Retina (tissue), 1 donor: ENCODE measurements at regions not wholly inside any gene's neighbourhood (a gene's known extent, or its start where the extent isn't known, plus 50 kb on each side); places are given as distances from the start of the nearest gene placed in this dataset.
"Not testable (repeated sequence)": the region's sequence is repeated elsewhere in the genome, so short reads cannot be mapped to it uniquely, and the experiment has no call there.

Experiments
- DNase-seq: peaks from one replicate; pipeline ENCODE4 v3.0.0-alpha.2; 2016

DNA sequence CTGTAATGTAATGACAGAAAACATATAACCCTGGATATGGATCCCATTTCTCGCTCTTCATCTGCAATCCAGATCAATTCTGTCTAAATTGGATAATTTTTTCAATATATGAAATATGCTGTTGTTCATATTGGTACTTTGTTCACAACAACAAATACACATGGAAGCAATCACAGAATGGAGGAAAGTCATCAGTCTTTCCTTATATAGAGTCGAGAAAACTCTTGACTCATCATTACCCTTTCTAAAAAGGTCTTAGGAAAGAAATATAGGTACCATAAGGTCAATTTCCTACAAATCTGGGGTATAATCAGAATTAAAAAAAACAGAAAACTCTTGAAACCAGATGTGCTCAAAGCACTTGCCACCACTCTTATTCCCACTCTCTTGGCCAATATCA is 677.6 kb upstream of the ID4 start:
- DNase-seq: no peak

DNA sequence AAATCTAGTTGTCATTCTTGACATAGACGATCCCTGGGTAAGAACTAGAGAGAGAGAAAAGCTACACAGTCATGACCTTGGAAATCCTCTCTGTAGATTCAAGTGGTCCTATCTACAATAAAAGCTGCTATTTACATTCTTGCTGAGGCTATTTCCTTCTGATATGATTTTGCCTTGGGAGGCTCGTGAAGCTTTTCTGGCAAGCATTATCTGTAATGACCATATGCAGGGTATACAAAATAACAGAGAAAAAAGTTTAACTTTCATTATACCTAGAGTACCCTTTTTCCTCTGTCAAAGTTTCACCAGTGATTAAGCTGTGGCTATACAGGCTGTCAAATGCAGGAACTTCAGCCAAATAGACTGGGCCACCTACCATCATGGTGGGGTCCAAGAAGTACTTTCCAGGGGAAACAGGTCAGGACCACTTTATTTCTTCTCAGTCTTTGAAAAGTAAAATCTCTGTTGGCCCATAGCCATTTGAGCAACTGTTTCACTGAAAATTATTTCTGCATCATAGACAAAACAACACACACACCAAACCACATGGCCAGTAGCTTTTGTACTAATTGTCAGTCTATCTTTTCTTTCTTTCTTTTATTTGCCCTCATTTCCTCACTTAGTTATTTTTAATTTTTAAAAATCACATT is 677.0 kb upstream of the ID4 start:
- no peak for DNase-seq

DNA sequence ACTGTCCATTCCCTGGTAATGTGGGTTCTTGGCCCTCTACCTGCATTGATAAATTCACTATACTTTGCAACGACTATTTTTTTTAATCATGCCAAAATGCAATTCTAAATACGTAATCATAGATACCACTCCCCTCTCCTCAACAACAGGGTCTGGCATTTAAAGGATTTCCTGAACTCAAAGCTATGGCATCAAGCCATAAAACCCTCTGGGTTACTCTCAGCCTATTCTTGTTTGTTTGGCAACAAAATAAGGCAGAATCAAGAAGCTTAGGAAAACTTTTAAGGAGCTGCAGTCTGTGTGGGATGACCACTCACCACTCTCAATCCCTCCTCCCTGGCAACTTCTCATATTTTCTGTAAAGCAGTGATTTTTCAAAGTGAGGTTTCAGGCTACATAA is 669.9 kb upstream of the ID4 start:
- no peak for DNase-seq

DNA sequence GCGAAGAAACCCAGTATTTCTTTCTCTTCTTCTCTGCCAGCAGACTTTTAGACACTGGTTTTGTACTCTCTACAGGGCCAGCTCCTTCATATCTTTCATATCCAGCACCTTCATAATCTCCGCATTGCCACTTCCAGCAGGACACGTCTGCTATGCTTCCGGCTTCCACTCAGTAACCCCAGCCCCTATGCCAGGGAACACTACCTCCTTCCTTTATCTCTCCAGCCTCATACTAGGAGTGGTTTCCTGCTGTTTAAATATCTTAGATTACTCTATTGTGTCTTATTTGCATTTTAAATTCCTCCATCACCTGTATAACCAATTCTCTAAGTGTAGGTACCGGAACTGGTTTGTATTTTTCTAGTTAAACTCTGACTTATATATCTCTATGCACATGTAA is 667.8 kb upstream of the ID4 start:
- no peak for DNase-seq

DNA sequence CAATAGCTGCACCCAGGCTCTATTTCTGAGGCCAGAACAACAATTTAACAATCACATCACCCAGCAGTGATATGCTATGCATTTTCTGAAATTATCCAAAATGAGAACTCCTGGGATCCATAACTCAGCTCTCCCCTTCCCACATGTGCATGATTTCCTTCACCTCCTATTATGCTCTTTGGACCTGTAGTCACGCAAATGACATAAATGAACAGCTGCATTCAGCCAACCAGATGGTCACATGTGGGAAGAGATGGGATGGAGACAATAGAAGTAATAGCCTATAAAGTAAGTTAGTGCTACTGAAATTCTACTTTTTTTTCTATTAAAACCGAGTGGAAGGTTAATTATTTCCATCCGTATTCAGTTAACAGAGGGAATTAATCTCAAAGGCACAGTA is 662.1 kb upstream of the ID4 start:
- no peak for DNase-seq

DNA sequence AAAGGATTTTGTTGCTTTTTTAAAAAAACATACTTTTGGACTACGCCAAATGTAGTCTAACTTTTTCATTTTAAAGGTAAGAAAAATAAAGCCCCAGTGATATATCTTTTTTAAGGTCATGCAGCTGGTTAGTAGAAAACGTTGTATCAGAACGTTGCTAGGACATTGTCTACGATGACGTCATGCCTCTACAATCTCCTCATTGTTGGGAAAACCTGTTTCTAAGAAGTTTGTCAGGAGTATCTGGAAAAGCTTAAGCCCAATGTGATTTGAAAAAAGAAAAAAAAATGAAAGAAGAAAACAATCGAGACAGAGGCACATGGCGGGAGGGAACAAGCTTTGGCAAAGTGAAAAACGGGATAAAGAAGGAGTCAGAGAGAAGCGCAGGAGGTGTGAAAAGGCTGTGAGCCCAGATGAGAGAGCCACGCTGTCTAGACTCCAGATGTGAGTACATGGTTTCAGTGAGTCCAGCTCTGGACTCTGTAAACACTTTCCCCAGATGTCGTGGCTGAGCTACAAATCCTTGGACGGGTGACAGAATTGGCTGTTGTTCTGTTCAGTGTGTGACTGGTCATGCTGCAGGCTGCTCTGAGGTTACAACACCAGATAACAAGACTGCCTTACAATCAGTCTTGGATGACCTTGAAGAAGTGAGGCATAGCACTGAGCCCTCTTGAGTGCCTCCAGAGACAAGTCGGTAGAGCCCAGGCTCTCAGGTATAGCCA is 656.7 kb upstream of the ID4 start:
- no peak for DNase-seq

DNA sequence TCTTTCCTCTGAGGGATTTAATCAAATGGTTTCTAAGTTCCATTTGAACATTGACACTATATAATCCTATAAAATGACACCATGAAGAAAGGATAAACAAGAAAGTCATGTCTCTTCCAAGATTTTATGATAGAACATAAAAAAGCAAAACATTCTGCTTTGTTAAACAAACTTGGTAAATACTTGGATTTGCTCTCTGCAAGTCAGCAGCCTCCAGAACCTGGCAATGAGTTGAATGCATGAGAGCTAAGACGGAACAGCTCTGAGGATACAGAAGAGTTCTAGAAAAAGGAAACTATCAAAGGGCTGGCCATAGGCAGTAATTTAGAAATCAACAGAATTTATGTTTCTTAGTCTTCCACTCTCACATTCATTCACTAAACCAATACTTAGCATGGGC is 656.0 kb upstream of the ID4 start:
- DNase-seq: no peak

DNA sequence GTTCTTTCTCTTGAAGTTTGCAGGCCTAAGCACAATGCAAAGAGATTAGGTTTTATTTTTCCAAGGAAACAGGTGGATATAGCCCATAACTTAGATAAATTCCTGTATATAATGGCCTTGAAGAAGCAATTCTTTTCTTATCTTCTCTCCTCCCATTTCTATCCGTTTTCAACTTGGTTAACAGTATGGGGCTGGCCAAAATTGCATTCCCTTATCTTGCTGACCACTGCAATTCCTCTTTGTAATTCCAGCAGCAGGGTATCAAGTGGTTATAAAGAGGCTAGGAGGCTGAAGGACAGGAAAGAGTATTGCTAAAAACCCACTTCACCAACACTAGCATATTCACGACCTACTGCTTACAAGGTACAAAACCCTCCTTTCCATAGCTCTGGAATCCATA is 643.5 kb upstream of the ID4 start:
- no peak for DNase-seq

DNA sequence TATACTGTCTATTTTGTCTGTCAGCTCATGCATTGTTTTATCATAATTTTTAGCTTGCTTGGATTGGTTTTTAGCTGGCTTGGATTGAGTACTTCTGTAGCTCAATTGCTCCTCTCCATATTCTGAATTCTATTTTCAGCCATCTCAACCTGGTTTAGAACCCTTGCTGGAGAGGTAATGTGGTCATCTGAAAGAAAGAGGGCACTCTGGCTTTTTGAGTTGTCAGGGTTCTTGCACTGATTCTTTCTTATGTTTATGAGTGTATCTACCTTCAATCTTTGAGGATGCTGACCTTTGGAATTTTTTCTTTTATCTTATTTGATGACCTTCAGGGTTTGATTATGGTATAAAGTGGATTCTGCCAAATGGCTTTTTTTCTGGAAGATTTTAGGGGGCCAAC is 632.7 kb upstream of the ID4 start:
- DNase-seq: no peak

DNA sequence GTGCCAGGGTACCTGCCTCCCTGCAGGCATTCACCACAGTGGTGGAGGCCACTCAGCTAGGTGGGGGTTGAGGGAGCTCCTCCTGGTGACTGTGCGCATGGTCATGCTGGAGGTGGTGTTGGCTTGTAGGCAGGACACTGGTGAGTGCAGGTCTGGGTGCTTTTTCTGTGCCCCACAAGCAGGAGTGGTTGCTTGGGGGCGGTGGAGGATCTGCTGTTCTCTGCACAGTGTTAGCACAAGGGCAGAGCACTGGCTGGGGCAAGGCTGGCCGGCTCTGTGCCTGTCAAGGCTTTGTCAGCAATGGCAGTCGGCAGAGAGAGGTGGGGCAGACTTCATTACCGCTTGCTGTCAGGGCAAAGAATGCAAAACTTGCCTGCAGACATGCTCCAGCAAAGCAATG is 632.1 kb upstream of the ID4 start:
- DNase-seq: no peak

DNA sequence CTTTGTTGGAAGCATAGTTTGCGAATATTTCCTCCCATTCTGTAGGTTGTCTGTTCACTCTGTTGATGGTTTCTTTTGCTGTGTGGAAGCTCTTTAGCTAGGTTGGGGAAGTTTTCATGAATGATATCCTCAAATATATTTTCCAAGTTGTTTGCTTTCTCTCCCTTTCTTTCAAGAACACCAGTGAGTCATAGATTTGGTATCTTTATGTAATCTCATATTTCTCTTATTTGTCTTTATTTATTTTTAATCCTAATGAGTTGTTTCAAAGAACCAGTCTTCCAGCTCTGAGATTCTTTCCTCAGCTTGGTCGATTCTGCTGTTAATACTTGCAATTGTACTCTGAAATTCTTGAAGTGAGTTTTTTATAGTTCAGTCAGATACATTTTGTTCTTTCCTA is 628.0 kb upstream of the ID4 start:
- DNase-seq: no peak

DNA sequence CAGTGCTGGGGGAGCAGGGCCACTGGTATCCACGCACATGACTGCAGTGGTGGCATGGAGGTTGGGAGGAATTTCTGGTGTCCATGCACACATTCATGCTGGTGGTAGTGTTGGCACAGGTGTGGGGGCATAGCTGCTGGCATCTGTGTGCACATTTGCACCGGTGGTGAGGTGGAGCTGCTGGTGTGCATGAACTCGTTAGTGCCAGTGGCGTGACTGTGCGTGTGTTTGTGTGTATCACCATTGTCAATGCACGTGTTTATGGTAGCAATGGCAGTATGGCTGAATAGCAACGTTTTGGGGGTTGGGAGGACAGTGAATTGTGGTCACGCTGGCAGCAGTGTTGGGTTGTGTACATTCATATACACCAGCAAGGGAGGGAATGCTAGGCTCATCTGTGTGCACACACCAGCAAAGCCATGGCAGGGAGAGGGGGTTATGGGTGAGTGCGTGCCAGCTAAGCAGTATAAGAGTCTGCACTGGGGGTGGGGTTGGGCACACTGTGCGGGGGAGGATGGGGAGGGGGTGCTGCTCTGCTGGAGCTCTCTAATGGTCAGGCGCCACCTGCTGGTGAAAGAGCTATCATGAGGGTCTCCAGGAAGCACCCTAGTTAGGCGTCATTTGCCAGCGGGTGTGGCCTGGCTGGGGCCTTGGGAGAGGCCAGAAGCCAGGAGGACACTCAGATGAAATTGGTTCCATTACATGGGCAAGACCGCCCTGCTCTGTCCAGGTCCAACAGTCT is 626.1 kb upstream of the ID4 start:
- DNase-seq: no peak

DNA sequence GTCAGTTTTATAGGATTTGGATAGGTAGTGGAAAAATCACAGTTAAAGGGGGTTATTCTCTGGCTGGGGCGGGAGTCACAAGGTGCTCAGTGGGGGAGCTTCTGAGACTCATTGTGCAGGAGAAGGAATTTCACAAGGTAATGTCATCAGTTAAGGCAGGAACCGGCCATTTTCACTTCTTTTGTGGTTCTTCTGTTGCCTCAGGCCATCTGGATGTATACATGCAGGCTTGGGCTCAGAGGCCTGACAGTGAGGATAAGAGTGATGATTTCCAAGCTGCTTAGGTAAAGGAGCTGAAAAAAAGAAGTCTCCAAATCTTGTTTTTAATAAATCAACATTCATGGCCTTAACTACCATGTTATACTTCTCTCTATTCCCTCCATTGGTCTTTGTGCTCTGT is 622.9 kb upstream of the ID4 start:
- DNase-seq: no peak

DNA sequence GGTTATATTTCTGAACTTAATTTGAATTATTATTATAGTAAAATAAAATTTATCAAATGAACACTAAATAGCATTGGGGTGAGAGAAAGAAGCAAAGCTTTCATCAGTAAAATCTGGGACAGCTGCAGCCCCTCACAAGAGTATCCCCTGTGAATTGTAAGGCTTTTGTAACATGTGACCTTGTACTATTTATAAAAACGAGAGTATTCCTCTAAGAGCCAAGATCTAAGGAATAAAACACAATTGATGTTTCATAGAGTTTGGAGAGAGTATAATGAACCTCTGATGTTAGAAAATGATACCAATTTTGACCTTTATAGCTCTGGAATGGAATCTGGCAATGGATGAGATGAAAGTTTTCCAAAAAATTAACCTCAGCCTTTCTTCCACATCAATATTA is 617.2 kb upstream of the ID4 start:
- no peak for DNase-seq

DNA sequence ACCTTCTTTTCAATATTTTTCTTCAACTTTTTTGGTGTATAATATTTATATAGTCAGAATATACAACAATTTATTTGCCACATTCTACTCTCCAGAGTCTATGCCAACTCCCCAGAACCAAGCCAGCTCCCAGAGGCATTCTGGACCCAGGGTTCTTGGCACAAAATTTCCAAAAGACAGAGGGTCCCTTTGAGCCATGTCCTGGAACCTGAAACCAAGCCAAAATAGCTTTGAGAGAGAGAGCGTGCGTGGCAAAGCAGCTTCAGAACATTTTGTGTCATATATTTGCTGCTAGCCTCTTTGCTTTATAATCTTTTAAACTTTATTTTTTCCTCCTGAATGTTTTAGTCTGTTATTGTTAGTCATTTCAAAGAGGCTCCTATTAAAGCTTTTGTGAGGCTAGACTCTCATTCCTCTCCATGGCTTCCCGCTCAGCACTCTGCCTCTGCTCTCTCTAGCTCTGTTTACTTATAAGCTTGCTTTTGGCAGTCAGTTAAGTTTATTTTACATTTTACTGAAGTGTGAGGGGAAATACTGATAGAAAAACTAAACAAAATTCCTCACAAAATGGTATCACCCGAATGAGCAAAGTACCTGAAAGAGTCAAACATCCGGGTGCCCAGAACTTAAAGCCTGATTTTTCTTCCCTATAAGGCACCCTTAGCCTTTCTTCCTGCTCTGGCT is 605.1 kb upstream of the ID4 start:
- DNase-seq: no peak

DNA sequence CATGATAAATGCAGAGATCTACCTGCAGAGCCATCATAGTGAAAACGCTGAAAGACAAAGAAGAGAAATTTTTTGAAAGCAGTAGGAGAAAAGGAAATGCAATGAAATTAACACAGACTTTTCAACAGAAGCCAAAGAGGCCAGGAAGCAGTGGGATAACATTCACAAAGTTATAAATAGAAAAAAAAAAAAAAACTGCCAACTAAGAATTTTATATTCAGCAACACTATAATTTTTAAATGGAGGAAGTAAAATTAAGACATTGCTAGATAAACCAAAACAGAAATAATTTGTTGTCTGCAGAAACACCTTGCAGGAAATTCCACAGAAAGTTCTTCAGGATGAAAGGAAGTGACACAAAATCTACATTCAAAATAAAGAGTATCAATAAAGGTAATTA is 591.5 kb upstream of the ID4 start:
- no peak for DNase-seq

DNA sequence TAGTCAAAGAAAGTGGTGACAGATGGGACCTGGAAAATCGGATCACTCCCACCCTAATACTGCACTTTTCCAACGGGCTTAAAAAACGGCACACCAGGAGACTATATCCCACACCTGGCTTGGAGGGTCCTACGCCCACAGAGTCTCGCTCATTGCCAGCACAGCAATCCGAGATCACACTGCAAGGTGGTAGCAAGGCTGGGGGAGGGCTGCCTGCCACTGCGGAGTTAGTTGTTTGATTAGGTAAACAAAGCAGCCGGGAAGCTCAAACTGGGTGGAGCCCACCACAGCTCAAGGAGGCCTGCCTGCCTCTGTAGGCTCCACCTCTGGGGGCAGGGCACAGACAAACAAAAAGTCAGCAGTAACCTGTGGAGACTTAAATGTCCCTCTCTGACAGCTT is 590.0 kb upstream of the ID4 start:
- DNase-seq: not testable (repeated sequence)

DNA sequence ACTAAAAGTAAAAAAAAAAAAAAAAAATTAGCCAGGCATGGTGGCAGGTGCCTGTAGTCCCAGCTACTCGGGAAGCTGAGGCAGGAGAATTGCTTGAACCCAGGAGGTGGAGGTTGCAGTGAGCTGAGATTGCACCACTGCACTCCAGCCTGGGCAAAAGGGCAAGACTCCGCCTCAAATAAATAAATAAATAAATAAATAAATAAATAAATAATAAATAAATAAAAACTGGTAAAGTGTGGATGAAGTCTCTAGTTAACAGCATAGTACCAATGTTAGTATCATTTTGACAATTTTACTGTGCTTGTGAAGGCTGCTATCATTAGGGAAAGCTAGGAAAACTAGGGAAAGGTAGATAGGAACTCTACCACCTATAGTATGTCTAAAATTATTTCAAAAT is 581.0 kb upstream of the ID4 start:
- DNase-seq: not testable (repeated sequence)

DNA sequence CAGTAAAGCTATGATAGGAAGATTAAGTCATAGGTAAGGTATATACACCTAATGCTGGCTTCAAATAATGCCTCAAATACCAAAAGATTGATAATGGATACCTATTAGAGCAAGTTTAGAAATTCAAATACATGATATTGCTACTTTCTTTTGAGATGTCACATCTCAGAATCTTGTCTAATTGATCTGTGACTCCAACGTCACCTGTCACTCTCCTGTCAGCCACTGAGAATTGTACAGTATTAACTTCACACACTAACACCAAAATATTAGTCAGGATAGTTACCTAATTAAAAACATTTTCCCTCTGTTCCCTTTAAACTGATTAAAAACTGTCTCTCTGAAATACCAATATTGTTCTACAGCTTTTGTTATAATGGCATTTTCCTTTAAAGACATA is 575.5 kb upstream of the ID4 start:
- no peak for DNase-seq

DNA sequence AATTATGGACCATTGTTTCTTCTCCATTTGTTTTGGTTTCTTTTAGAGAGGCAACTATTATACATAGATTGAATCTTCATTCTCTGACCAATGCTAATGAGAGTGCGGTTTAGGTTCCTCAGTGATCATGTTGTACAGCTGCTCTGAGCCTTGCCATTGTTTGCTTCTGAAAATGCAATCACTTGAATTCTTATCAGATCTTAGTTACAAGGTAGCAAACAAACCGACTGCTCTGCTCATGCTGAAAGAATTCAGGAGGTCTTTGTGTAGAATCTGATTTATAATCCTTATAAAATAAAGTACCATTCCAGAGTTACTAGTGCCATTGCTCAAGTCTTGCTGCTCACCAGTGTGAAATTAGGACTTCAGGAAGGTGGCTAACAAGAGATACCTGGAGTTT is 569.1 kb upstream of the ID4 start:
- no peak for DNase-seq

DNA sequence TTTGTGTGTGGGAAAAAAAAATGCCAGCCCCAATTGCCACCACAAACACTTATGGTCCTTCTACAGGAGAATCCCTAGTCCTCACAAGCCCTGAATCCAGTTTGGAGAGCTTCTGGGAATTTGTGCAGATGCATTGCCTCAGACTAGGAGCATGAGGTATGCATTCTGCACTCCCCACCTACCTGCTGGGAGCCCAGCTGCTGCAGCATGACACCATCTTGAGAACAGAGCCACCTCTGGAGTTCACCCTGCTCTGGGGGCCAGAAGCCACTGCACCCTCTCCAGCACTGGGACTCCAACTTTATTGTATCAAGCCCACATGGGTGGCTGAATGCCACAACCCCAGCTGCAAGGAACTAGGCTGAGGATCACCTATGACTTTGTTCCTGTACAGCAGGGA is 568.5 kb upstream of the ID4 start:
- DNase-seq: no peak

DNA sequence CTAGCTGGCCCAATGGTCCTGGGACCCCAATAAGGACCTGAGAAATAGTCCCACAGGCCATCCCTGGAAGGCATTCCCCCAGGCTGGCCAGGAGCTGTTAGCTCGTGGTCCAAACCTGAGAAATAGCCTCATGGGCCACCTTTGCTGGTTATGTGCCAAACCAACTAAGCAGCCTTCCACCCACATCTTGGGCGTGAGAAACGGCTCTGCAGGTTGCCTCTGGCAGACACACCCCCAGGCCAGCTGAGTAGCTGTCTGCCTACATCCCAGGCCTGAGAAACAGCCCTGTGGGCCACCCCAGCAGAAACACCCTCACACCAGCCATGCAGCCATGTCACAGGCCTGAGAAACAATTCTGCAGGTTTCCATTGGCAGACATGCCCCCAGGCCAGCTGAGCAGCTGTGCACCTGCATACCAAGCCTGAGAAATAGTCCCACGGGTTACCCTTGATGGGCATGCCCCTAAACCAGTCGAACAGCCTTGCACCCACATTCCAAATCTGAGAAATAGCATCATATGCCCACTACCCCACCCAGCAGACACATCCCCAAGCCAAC is 567.8 kb upstream of the ID4 start:
- no peak for DNase-seq

DNA sequence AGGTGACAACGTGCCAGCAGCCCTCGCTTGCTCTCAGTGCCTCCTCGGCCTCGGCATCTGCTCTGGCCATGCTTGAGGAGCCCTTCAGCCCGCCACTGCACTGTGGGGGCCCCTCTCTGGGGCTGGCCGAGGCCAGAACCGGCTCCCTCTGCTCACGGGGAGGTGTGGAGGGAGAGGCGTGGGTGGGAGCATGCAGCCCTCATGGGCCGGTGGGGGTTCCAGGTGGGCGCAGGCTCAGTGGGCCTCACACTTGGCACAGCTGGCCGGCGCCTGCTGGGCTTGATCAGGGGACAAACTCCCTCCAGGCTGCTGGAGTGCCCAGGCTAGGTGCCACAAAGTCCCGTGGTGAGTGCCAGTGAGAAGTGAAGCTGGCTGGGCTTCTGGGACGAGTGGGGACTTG is 566.6 kb upstream of the ID4 start:
- no peak for DNase-seq

DNA sequence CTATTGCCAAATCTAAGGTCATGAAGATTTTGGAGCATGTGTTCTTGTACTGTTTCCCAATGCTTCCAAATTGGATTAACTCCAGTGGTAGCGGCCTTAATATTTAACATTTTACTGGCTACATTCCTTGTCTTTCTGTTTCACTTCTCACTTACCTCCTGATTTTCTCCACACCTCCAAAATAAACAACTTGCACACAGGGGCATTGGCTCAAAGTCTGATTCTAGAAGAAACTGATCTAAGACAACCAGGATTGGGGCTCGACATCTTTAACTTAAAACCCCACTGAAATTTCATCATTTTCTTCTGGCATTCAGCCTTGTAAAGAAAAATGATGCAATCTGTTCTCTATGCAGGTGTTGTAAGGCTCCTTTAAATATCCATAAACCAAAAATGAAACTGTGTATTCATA is 557.9 kb upstream of the ID4 start:
- no peak for DNase-seq
